IPS-20b (cell line): ENCODE measurements at regions not wholly inside any gene's neighbourhood (a gene's known extent, or its start where the extent isn't known, plus 50 kb on each side); places are given as distances from the start of the nearest gene placed in this dataset.

Source experiments
- H3K27ac ChIP-seq: one replicate; pipeline ENCODE4 v1.5.1; 2013; ENCODE audit warnings: low read length
- H3K27me3 ChIP-seq: 2 replicates; pipeline ENCODE4 v1.6.1; 2013; ENCODE audit warnings: mild to moderate bottlenecking, low read length, inconsistent platforms; ENCODE audit not compliant: insufficient read depth
- H3K36me3 ChIP-seq: 2 replicates; pipeline ENCODE4 v1.6.1; 2013; ENCODE audit warnings: low read depth, mild to moderate bottlenecking, inconsistent platforms, low read length, moderate library complexity; ENCODE audit not compliant: insufficient read depth
- H3K4me1 ChIP-seq: 2 replicates; pipeline ENCODE4 v1.6.1; 2013; ENCODE audit warnings: mild to moderate bottlenecking, control low read depth, inconsistent platforms, low read length, moderate library complexity; ENCODE audit not compliant: insufficient read depth
- H3K4me3 ChIP-seq: 2 replicates; pipeline ENCODE4 v1.5.1; 2013; ENCODE audit warnings: mild to moderate bottlenecking, low read length, inconsistent platforms
- H3K9ac ChIP-seq: 2 replicates; pipeline ENCODE4 v1.6.1; 2013; ENCODE audit warnings: low read depth, mild to moderate bottlenecking, inconsistent platforms, low read length, moderate library complexity
- H3K9me3 ChIP-seq: 2 replicates; pipeline ENCODE4 v1.6.1; 2013; ENCODE audit warnings: mild to moderate bottlenecking, low read depth, low read length, inconsistent platforms; ENCODE audit not compliant: insufficient read depth

DNA sequence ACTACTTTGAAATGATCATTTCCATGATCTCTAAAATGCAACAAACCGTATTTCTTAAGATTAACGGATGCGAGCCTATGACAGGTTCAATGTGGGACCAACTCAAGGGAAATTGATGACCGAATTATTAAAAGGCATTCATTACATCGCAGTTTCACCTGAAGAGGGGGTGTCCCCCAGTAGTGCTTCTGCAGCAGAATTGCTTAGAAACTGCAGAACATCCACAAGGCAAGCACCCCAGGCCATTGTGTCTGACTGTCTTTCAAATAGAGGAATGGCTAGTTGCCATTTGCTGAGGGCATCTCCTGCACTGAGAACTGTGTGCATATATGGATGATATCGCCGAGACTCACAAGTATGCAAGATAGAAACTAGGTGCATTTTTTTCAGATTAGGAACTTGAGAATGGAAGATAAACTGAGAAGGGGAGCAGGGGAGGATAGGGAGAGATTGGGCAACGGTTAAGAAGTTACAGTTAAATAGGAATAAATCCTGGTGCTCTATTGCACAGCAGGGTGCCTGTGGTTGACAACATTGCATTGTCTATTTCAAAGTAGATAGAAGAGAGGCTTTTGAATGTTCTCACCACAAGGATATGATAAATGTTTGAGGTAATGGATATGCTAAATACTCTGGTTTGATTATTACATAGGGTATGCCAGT, 234.3 kb upstream of the PLEKHG7 start:
- Histone ChIP-seq H3K9ac (no peak overlapping the region), H3K4me3 (no peak overlapping the region), H3K9me3 (no peaks in the 10 kb centered on the region), H3K4me1 (peaks cover 41% of the 10 kb centered on the region), H3K27ac (no peak overlapping the region), H3K27me3 (no peaks in the 10 kb centered on the region), H3K36me3 (no peaks in the 10 kb centered on the region)

DNA sequence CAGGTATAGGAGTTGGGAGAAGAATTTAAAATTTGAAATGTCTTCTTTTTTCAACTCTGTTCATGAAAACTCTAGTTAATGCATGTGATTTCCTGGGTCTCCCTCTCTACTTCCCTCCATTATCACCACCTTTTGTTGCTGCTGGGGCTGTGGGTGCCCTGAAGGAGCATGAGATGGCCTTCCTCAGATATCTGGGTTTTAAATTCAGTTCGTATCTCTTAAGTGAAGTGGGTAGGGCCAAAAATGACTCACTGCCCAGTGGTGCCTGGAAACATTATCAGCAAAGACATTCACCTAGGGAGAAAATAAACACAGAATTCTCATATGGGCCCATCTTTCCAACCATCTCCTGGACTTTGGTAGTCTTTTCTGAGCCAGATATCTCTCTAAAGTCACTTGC, 234.9 kb upstream of the PLEKHG7 start:
- Histone ChIP-seq H3K4me1 (peaks cover 40% of the 10 kb centered on the region), H3K27ac (no peak overlapping the region), H3K9ac (no peak overlapping the region), H3K4me3 (no peak overlapping the region), H3K9me3 (no peaks in the 10 kb centered on the region), H3K36me3 (no peaks in the 10 kb centered on the region), H3K27me3 (no peaks in the 10 kb centered on the region)

DNA sequence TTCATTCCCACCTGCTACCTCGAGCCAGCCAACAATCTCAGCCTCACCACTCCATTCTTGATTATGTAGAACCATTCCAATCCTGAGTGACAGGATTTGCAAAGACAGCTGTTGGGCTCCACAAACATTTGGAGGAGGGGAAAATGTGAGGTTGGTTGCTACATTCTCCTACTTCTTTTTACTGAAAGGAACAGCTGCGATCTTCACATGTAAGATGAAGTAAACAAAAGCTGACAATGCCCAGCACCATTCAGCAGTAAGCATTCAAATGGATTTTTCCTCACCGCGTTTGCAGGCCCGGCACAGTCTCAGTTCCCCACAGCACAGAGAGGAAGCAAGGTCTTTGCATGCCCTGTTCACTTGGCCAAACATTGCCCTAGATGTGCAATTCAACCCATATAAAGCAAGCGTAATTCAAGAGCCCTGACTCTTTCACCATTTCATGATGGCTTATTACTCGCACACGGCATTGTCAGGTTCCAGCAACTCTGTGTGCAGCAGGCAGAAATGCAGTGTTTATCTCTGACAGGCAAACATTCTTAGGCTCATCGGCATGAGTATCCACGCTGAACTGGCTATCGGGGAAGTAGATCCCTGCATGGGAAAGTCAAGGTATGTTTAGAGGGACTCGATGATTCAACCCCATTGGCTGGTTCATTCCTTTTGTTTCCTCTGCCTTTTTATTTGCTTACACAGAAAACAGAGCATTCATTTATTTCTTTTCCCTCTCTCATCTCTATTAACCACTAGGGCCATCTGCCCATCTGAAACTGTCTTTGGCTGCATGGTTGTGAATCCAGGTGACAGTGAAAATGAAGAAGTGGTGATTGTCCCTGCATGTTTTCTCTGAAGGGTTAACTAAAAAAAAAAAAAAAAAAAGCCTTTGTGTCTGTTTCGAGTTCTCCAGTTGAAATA, 236.1 kb upstream of the PLEKHG7 start:
- Histone ChIP-seq H3K4me1 (peaks cover 40% of the 10 kb centered on the region), H3K4me3 (peak overlapping the region; percentile 47; the same call in 1 of the 2 replicates), H3K9ac (peak overlapping the region; percentile 56; the same call in 1 of the 2 replicates), H3K36me3 (no peaks in the 10 kb centered on the region), H3K27me3 (no peaks in the 10 kb centered on the region), H3K9me3 (no peaks in the 10 kb centered on the region), H3K27ac (peak overlapping the region; percentile 22)

- peak overlapping the region; percentile 47; the same call in 1 of the 2 replicates for H3K4me3 ChIP-seq
- H3K9me3 ChIP-seq: no peaks in the 10 kb centered on the region
- no peaks in the 10 kb centered on the region for H3K36me3 ChIP-seq
- peaks cover 40% of the 10 kb centered on the region for H3K4me1 ChIP-seq
- H3K27ac ChIP-seq: no peak overlapping the region
- peak overlapping the region; percentile 0; the same call in 1 of the 2 replicates for H3K9ac ChIP-seq
- no peaks in the 10 kb centered on the region for H3K27me3 ChIP-seq
Measured at GRCh38 chr12:92465786-92466295, 236.9 kb upstream of the PLEKHG7 start.

GRCh38 chr12:92464911-92465310, 237.9 kb upstream of the PLEKHG7 start:
- Histone ChIP-seq H3K27ac (peak overlapping the region; percentile 13), H3K9ac (peak overlapping the region; percentile 36; the same call in 1 of the 2 replicates), H3K4me1 (peaks cover 40% of the 10 kb centered on the region)

GRCh38 chr12:92463171-92463570, 239.6 kb upstream of the PLEKHG7 start:
- no peaks in the 10 kb centered on the region for H3K9me3 ChIP-seq
- no peak overlapping the region for H3K4me3 ChIP-seq
- H3K4me1 ChIP-seq: peaks cover 35% of the 10 kb centered on the region
- H3K27me3 ChIP-seq: no peaks in the 10 kb centered on the region
- no peak overlapping the region for H3K9ac ChIP-seq
- H3K27ac ChIP-seq: no peak overlapping the region
- no peaks in the 10 kb centered on the region for H3K36me3 ChIP-seq

More at GRCh38 chr12:92464911-92465310, 237.9 kb upstream of the PLEKHG7 start:
- H3K36me3 ChIP-seq: no peaks in the 10 kb centered on the region
- H3K9me3 ChIP-seq: no peaks in the 10 kb centered on the region
- H3K27me3 ChIP-seq: no peaks in the 10 kb centered on the region
- H3K4me3 ChIP-seq: no peak overlapping the region; the same call in 1 of the 2 replicates

DNA sequence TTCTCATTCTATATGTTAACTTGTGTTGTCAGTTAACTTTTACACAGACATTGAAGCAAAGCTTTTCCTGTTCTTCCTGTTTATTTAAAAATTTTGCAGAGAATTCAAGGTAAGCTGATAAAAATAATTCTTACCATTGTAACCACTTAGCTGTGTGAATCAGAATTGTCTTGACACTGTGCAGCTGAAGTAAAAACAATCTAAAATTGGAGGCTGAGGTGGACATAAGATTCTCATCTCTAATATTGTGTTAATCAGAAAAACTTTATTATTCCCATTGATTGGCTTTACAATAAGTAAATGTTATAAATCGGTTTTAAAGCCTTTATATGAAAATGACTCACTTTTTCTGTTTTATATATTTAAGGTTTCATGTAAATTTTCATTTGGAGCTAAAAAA, 240.3 kb upstream of the PLEKHG7 start:
- no peak overlapping the region for H3K4me3 ChIP-seq
- H3K4me1 ChIP-seq: peaks cover 31% of the 10 kb centered on the region
- no peak overlapping the region for H3K9ac ChIP-seq
- no peaks in the 10 kb centered on the region for H3K9me3 ChIP-seq
- no peaks in the 10 kb centered on the region for H3K27me3 ChIP-seq
- no peaks in the 10 kb centered on the region for H3K36me3 ChIP-seq
- no peak overlapping the region for H3K27ac ChIP-seq

GRCh38 chr12:92462049-92462448, 240.7 kb upstream of the PLEKHG7 start:
- peaks cover 26% of the 10 kb centered on the region for H3K4me1 ChIP-seq
- no peaks in the 10 kb centered on the region for H3K36me3 ChIP-seq
- no peaks in the 10 kb centered on the region for H3K27me3 ChIP-seq
- H3K4me3 ChIP-seq: no peak overlapping the region
- H3K27ac ChIP-seq: no peak overlapping the region
- H3K9ac ChIP-seq: no peak overlapping the region
- H3K9me3 ChIP-seq: no peaks in the 10 kb centered on the region

- H3K27ac ChIP-seq: no peak overlapping the region
- no peak overlapping the region for H3K9ac ChIP-seq
- no peak overlapping the region for H3K4me3 ChIP-seq
- H3K9me3 ChIP-seq: no peaks in the 10 kb centered on the region
- H3K36me3 ChIP-seq: no peaks in the 10 kb centered on the region
- peaks cover 7% of the 10 kb centered on the region for H3K4me1 ChIP-seq
- no peaks in the 10 kb centered on the region for H3K27me3 ChIP-seq
Measured at GRCh38 chr12:92459850-92460249, 242.9 kb upstream of the PLEKHG7 start.

- no peaks in the 10 kb centered on the region for H3K9me3 ChIP-seq
- no peaks in the 10 kb centered on the region for H3K27me3 ChIP-seq
- no peaks in the 10 kb centered on the region for H3K36me3 ChIP-seq
- no peaks in the 10 kb centered on the region for H3K4me1 ChIP-seq
- H3K4me3 ChIP-seq: no peak overlapping the region
- H3K9ac ChIP-seq: no peak overlapping the region
- H3K27ac ChIP-seq: no peak overlapping the region
Measured at GRCh38 chr12:92458996-92459395, 243.8 kb upstream of the PLEKHG7 start.

- Histone ChIP-seq H3K4me1 (no peaks in the 10 kb centered on the region), H3K9ac (no peak overlapping the region), H3K36me3 (no peaks in the 10 kb centered on the region), H3K4me3 (no peak overlapping the region), H3K27me3 (no peaks in the 10 kb centered on the region), H3K27ac (no peak overlapping the region), H3K9me3 (no peaks in the 10 kb centered on the region)
Measured at GRCh38 chr12:92457458-92458180, 245.2 kb upstream of the PLEKHG7 start.
